ENCODE measurements at regions not wholly inside any gene's neighbourhood (a gene's known extent, or its start where the extent isn't known, plus 50 kb on each side); places are given as distances from the start of the nearest gene placed in this dataset.

DNA sequence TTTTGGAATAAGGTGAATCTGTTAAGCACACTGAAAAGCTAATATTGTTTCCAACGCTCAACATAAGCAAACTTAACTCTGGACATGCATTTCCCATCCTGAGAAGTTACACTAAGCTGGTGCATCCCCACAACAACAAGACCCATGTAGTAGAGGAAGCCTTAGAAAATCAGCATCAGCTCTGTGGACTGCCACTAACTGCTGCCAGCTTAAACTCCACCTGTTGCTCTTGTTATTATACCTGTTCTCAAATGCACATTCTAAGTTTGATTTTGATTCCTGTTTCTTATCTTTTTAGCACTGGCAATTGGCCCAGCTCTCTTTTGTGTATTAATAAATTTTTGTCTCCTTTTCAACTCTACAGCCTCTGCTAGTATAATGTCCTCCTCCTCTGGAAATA is 924.8 kb downstream of the DNAH5 start:
- Histone ChIP-seq H3K9ac (ENCODE audit: extremely low read depth, insufficient read length, low read length) (no peak overlapping the region), H3K56ac (ENCODE audit: insufficient read length, low read depth, low read length) (no peak overlapping the region), H2AK5ac (ENCODE audit: insufficient read length, low read length) (no peak overlapping the region), H3K4me2 (ENCODE audit: insufficient read depth, insufficient read length, low read length) (no peak overlapping the region), H4K8ac (replicated peaks; ENCODE audit: insufficient read length, low read depth, low read length) (no peak overlapping the region), H3K9me3 (ENCODE audit: control insufficient read depth, low read depth, low read length) (no peaks in the 10 kb centered on the region), H3K27me3 (ENCODE audit: insufficient read depth, low read length) (no peaks in the 10 kb centered on the region), H2AFZ (ENCODE audit: low read length) (no peak overlapping the region), H2BK5ac (ENCODE audit: insufficient read length, low read length) (no peak overlapping the region), H3K27ac (ENCODE audit: insufficient read length, low read depth, low read length) (no peak overlapping the region), H3K4ac (ENCODE audit: low read depth, low read length) (no peak overlapping the region), H3K23ac (ENCODE audit: insufficient read length, low read depth, low read length) (no peak overlapping the region), H3T11ph (ENCODE audit: low read length) (no peak overlapping the region), H3K79me1 (ENCODE audit: insufficient read depth, low read depth, low read length, poor library complexity, severe bottlenecking) (no peaks in the 10 kb centered on the region), H3K4me1 (ENCODE audit: insufficient read depth, low read length) (no peaks in the 10 kb centered on the region), H3K14ac (ENCODE audit: insufficient read depth, low read length) (no peak overlapping the region), H2BK15ac (ENCODE audit: low read depth, low read length) (no peak overlapping the region), H4K5ac (ENCODE audit: insufficient read length, low read depth, low read length) (no peak overlapping the region), H2BK20ac (ENCODE audit: low read depth, low read length, poor library complexity, severe bottlenecking) (no peak overlapping the region), H2BK12ac (ENCODE audit: insufficient read length, low read depth, low read length) (no peak overlapping the region), H2BK120ac (ENCODE audit: low read depth, low read length, poor library complexity, severe bottlenecking) (no peak overlapping the region), H3K79me2 (ENCODE audit: insufficient read depth, low read length) (no peaks in the 10 kb centered on the region), H4K20me1 (ENCODE audit: control insufficient read depth, insufficient read depth, insufficient read length) (no peaks in the 10 kb centered on the region), H3K18ac (ENCODE audit: insufficient read length, low read depth, low read length) (no peak overlapping the region), H3K23me2 (ENCODE audit: insufficient read length, low read depth, low read length, poor library complexity, severe bottlenecking) (no peaks in the 10 kb centered on the region), H4K91ac (ENCODE audit: insufficient read length, low read depth, low read length) (no peak overlapping the region)
- no peak overlapping the region for H3K4me3 Mint-ChIP-seq
- WGBS (ENCODE audit: extremely low coverage, insufficient read length, low lambda C conversion rate): no CpG with 5 or more reads among the region's 1 CpG
- H3K36me3 Mint-ChIP-seq (ENCODE audit: insufficient read depth in 1 of 3, low read depth in 3 of 3): no peaks in the 10 kb centered on the region
- H3K27me3 Mint-ChIP-seq (ENCODE audit: low read depth): no peaks in the 10 kb centered on the region
- peaks cover 0 to 2% of the 10 kb centered on the region in 2 experiments; a peak in 1 of 4 replicates for H3K4me1 Mint-ChIP-seq
- TF ChIP-seq, protein P1, sequence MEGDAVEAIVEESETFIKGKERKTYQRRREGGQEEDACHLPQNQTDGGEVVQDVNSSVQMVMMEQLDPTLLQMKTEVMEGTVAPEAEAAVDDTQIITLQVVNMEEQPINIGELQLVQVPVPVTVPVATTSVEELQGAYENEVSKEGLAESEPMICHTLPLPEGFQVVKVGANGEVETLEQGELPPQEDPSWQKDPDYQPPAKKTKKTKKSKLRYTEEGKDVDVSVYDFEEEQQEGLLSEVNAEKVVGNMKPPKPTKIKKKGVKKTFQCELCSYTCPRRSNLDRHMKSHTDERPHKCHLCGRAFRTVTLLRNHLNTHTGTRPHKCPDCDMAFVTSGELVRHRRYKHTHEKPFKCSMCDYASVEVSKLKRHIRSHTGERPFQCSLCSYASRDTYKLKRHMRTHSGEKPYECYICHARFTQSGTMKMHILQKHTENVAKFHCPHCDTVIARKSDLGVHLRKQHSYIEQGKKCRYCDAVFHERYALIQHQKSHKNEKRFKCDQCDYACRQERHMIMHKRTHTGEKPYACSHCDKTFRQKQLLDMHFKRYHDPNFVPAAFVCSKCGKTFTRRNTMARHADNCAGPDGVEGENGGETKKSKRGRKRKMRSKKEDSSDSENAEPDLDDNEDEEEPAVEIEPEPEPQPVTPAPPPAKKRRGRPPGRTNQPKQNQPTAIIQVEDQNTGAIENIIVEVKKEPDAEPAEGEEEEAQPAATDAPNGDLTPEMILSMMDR (conservative IDR thresholded peaks at IDR 0.05): no peak
- DNase-seq: no peak
- H3K27ac Mint-ChIP-seq: no peak overlapping the region
- H3K9me3 Mint-ChIP-seq: no peaks in the 10 kb centered on the region
